IMR-90 (cell line): ENCODE measurements at regions not wholly inside any gene's neighbourhood (a gene's known extent, or its start where the extent isn't known, plus 50 kb on each side); places are given as distances from the start of the nearest gene placed in this dataset.

Experiments used
- ATAC-seq: fragments of 200-7000 bp; cut with Tn5 transposase; 2 replicates; pipeline ENCODE4 v1.9.1; 2020; ENCODE audit warnings: low read depth, mild to moderate bottlenecking, moderate library complexity
- BruUV-seq: library from RNA; stranded (reverse); fragments of 400-500 nt; replicated peaks from 2 replicates; lab custom pipeline; 2021; lab: Mats Ljungman, UMichigan
- CTCF ChIA-PET: fragments of 300-600 bp; formaldehyde crosslinking; extraction: SDS; loops from one replicate; lab custom pipeline; 2021; ENCODE audit warnings: antibody characterized with exemption; lab: Yijun Ruan, JAX
- POLR2A ChIA-PET: fragments of 300-600 bp; sonication (Branson Sonifier 250); formaldehyde crosslinking; loops from one replicate; lab custom pipeline; 2022; ENCODE audit warnings: antibody characterized with exemption; ENCODE audit not compliant: unreplicated experiment; lab: Charles Lee
- DNase-seq: peaks from one replicate; pipeline ENCODE4 v3.0.0; 2013
- H2AFZ ChIP-seq: replicated peaks from 2 replicates; pipeline ENCODE3; 2013; ENCODE audit warnings: low read length, mild to moderate bottlenecking; ENCODE audit not compliant: poor library complexity
- H2AK5ac ChIP-seq: 2 replicates; pipeline ENCODE4 v1.6.1; 2013; ENCODE audit warnings: low read depth, low read length, inconsistent platforms
- H2AK9ac ChIP-seq: replicated peaks from 2 replicates; pipeline ENCODE3; 2013; ENCODE audit warnings: mild to moderate bottlenecking, low read depth, low read length, moderate library complexity; ENCODE audit not compliant: poor library complexity
- H2BK120ac ChIP-seq: 2 replicates; pipeline ENCODE4 v1.6.1; 2013; ENCODE audit warnings: low read depth, low read length, inconsistent platforms
- H2BK15ac ChIP-seq: 3 replicates; pipeline ENCODE4 v1.6.1; 2013; ENCODE audit warnings: low read depth, low read length, inconsistent platforms
- H2BK20ac ChIP-seq: 2 replicates; pipeline ENCODE4 v1.6.1; 2013; ENCODE audit warnings: low read depth, mild to moderate bottlenecking, inconsistent platforms, low read length, moderate library complexity
- H2BK5ac ChIP-seq: 2 replicates; pipeline ENCODE4 v1.6.1; 2013; ENCODE audit warnings: mild to moderate bottlenecking, low read depth, low read length, inconsistent platforms; ENCODE audit not compliant: poor library complexity, severe bottlenecking
- H3K14ac ChIP-seq: replicated peaks from 2 replicates; pipeline ENCODE4 v1.6.1; 2013; ENCODE audit warnings: low read depth, low read length, inconsistent platforms
- H3K18ac ChIP-seq: 2 replicates; pipeline ENCODE4 v1.6.1; 2013; ENCODE audit warnings: low read depth, low read length, control low read depth
- H3K23ac ChIP-seq: 2 replicates; pipeline ENCODE4 v1.6.1; 2013; ENCODE audit warnings: low read depth, low read length, inconsistent platforms
- H3K27ac ChIP-seq: 2 replicates; pipeline ENCODE4 v1.5.1; 2013; ENCODE audit warnings: mild to moderate bottlenecking, control low read depth, low read length; ENCODE audit not compliant: insufficient read depth
- H3K27me3 ChIP-seq: 2 replicates; pipeline ENCODE4 v1.6.1; 2013; ENCODE audit warnings: low read length; ENCODE audit not compliant: control insufficient read depth, insufficient read depth
- H3K36me3 ChIP-seq: 2 replicates; pipeline ENCODE4 v1.6.1; 2013; ENCODE audit warnings: low read length, mixed read lengths; ENCODE audit not compliant: control insufficient read depth, insufficient read depth
- H3K4ac ChIP-seq: 2 replicates; pipeline ENCODE4 v1.6.1; 2013; ENCODE audit warnings: low read depth, low read length, inconsistent platforms
- H3K4me1 ChIP-seq: 2 replicates; pipeline ENCODE4 v1.6.1; 2013; ENCODE audit warnings: low read length, mixed read lengths; ENCODE audit not compliant: control insufficient read depth, insufficient read depth
- H3K4me2 ChIP-seq: 2 replicates; pipeline ENCODE4 v1.6.1; 2013; ENCODE audit warnings: low read depth, mild to moderate bottlenecking, control low read depth, low read length, moderate library complexity
- H3K4me3 ChIP-seq: 2 replicates; pipeline ENCODE4 v1.5.1; 2013; ENCODE audit warnings: low read depth, mild to moderate bottlenecking, control low read depth, low read length, moderate library complexity; ENCODE audit not compliant: insufficient read depth
- H3K56ac ChIP-seq: 2 replicates; pipeline ENCODE4 v1.6.1; 2013; ENCODE audit warnings: low read length, inconsistent platforms; ENCODE audit not compliant: insufficient read depth; ENCODE audit errors: extremely low read depth
- H3K79me1 ChIP-seq, 2 experiments: 2 replicates each; pipeline ENCODE4 v1.6.1; 2013; ENCODE audit warnings: low read length in 2 of 2, inconsistent platforms in 1 of 2, low read depth in 1 of 2
- H3K9ac ChIP-seq: 2 replicates; pipeline ENCODE4 v1.6.1; 2013; ENCODE audit warnings: low read depth, low read length, control low read depth
- H3K9me1 ChIP-seq: 2 replicates; pipeline ENCODE4 v1.6.1; 2013; ENCODE audit warnings: low read length, inconsistent platforms; ENCODE audit not compliant: insufficient read depth
- H3K9me3 ChIP-seq: 2 replicates; pipeline ENCODE4 v1.6.1; 2013; ENCODE audit warnings: low read length; ENCODE audit not compliant: control insufficient read depth, insufficient read depth
- H4K20me1 ChIP-seq: 2 replicates; pipeline ENCODE4 v1.6.1; 2013; ENCODE audit warnings: low read length, inconsistent platforms; ENCODE audit not compliant: insufficient read depth
- H4K5ac ChIP-seq: 2 replicates; pipeline ENCODE4 v1.6.1; 2013; ENCODE audit warnings: mild to moderate bottlenecking, low read depth, low read length, control low read depth
- H4K8ac ChIP-seq, 2 experiments: 2 replicates each; pipeline ENCODE4 v1.6.1; 2013; ENCODE audit warnings: low read depth in 2 of 2, low read length in 2 of 2, control low read depth in 1 of 2, inconsistent platforms in 1 of 2
- H4K91ac ChIP-seq: 2 replicates; pipeline ENCODE4 v1.6.1; 2013; ENCODE audit warnings: low read depth, low read length, inconsistent platforms; ENCODE audit not compliant: insufficient read depth
- BHLHE40 ChIP-seq: fragments of 150-350 bp; IDR thresholded peaks from 2 replicates; pipeline ENCODE4 v1.6.1; 2016; ENCODE audit warnings: mild to moderate bottlenecking, low read depth, low read length
- CEBPB ChIP-seq: IDR thresholded peaks from 2 replicates; pipeline ENCODE4 v1.6.1; 2012; ENCODE audit warnings: low read depth, low read length, improper control_type of control experiment
- CHD1 ChIP-seq: IDR thresholded peaks from 2 replicates; pipeline ENCODE4 v1.6.1; 2012; ENCODE audit warnings: low read depth, low read length, improper control_type of control experiment
- FOS ChIP-seq: fragments of 150-350 bp; IDR thresholded peaks from 2 replicates; pipeline ENCODE4 v1.6.1; 2016; ENCODE audit warnings: low read depth, low read length
- MAFK ChIP-seq: IDR thresholded peaks from 2 replicates; pipeline ENCODE4 v1.6.1; 2012; ENCODE audit warnings: low read depth, low read length, improper control_type of control experiment
- MAZ ChIP-seq: IDR thresholded peaks from 2 replicates; pipeline ENCODE4 v1.6.1; 2012; ENCODE audit warnings: low read depth, mild to moderate bottlenecking, low read length, improper control_type of control experiment, moderate library complexity, borderline replicate concordance
- MXI1 ChIP-seq: IDR thresholded peaks from 2 replicates; pipeline ENCODE4 v1.6.1; 2012; ENCODE audit warnings: low read depth, mild to moderate bottlenecking, low read length, moderate library complexity, borderline replicate concordance
- NFE2L2 ChIP-seq: fragments of 150-350 bp; IDR thresholded peaks from 2 replicates; pipeline ENCODE4 v1.6.1; 2016; ENCODE audit warnings: low read depth, mild to moderate bottlenecking, low read length
- POLR2A ChIP-seq: IDR thresholded peaks from 2 replicates; pipeline ENCODE4 v1.6.1; 2012; ENCODE audit warnings: mild to moderate bottlenecking, low read depth, low read length
- RAD21 ChIP-seq: IDR thresholded peaks from 2 replicates; pipeline ENCODE4 v1.6.1; 2012; ENCODE audit warnings: low read length, improper control_type of control experiment
- RCOR1 ChIP-seq: IDR thresholded peaks from 2 replicates; pipeline ENCODE4 v1.6.1; 2012; ENCODE audit warnings: mild to moderate bottlenecking, low read length, improper control_type of control experiment; ENCODE audit not compliant: insufficient replicate concordance
- RFX5 ChIP-seq: IDR thresholded peaks from 2 replicates; pipeline ENCODE4 v1.8.0; 2012; ENCODE audit warnings: low read depth, mild to moderate bottlenecking, low read length, moderate library complexity
- SMC3 ChIP-seq: fragments of 150-350 bp; IDR thresholded peaks from 2 replicates; pipeline ENCODE4 v1.6.1; 2016; ENCODE audit warnings: low read depth, mild to moderate bottlenecking, antibody characterized with exemption, low read length, moderate library complexity
- USF2 ChIP-seq: fragments of 150-350 bp; IDR thresholded peaks from 2 replicates; pipeline ENCODE4 v1.6.1; 2017; ENCODE audit warnings: mild to moderate bottlenecking, antibody characterized with exemption, low read length, low read depth
- WGBS, 2 experiments: methylation state at CpG; one replicate each; pipeline versions ENCODE4 v1.1.5 to v1.1.7; 2013; ENCODE audit warnings: missing lambda C conversion rate in 2 of 2; ENCODE audit not compliant: insufficient read length in 1 of 2; ENCODE audit errors: extremely low coverage in 2 of 2; 5-methylcytosine and 5-hydroxymethylcytosine counted together
- dilution Hi-C: fragments of 300-500 bp; cut with HindIII; formaldehyde crosslinking; loops from one replicate; pipeline ENCODE4 v1.14.3; 2018; ENCODE audit warnings: low sequenced_read_pairs; ENCODE audit not compliant: unreplicated experiment
- in situ Hi-C: fragments of 300-500 bp; cut with MboI; formaldehyde crosslinking; loops from 3 replicates; pipeline ENCODE4 v1.14.3; 2019; ENCODE audit warnings: low sequenced_read_pairs, inconsistent platforms, mixed read lengths
- intact Hi-C: fragments of 100-400 bp; cut with micrococcal nuclease; formaldehyde crosslinking; loops from 2 replicates; pipeline ENCODE4 v1.10.0; 2022
- TF ChIP-seq, protein P1 (sequence below): fragments of 150-350 bp; IDR thresholded peaks from 2 replicates; pipeline ENCODE4 v1.6.1; 2016; ENCODE audit warnings: low read depth, mild to moderate bottlenecking, low read length, moderate library complexity, borderline replicate concordance
- TF ChIP-seq, protein P2 (sequence below): conservative IDR thresholded peaks from 2 replicates; pipeline ENCODE4 v1.5.1; 2012; ENCODE audit warnings: mild to moderate bottlenecking, low read depth, low read length, improper control_type of control experiment

DNA sequence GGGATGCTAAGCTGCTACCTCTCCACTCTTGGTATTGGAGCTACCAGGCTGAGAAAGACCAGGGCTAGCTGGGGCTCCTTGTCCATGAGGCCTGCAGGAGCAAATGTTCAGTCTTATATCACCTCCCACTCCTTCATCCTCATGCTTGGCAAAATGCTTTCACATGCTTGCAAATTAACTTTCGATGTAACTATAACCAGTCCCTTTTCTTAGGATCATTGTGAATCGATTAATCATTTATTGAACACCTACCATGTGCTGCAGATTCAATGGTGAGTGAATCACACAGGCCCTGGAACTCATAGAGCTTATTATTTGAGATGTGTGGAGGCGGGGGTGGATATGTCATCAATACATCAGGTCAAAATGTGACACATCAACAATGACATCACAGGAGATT lies 138.6 kb downstream of the EMX2 start:
- H3K23ac ChIP-seq: no peak overlapping the region
- TF ChIP-seq FOS (no peak), NFE2L2 (no peak), BHLHE40 (no peak), RFX5 (no peak), POLR2A (no peak), MAFK (no peak), CHD1 (no peak), SMC3 (no peak), RCOR1 (no peak), CEBPB (no peak), MAZ (no peak), RAD21 (no peak), MXI1 (no peak), USF2 (no peak)
- TF ChIP-seq, protein P1, sequence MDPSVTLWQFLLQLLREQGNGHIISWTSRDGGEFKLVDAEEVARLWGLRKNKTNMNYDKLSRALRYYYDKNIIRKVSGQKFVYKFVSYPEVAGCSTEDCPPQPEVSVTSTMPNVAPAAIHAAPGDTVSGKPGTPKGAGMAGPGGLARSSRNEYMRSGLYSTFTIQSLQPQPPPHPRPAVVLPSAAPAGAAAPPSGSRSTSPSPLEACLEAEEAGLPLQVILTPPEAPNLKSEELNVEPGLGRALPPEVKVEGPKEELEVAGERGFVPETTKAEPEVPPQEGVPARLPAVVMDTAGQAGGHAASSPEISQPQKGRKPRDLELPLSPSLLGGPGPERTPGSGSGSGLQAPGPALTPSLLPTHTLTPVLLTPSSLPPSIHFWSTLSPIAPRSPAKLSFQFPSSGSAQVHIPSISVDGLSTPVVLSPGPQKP: no peak
- TF ChIP-seq, protein P2, sequence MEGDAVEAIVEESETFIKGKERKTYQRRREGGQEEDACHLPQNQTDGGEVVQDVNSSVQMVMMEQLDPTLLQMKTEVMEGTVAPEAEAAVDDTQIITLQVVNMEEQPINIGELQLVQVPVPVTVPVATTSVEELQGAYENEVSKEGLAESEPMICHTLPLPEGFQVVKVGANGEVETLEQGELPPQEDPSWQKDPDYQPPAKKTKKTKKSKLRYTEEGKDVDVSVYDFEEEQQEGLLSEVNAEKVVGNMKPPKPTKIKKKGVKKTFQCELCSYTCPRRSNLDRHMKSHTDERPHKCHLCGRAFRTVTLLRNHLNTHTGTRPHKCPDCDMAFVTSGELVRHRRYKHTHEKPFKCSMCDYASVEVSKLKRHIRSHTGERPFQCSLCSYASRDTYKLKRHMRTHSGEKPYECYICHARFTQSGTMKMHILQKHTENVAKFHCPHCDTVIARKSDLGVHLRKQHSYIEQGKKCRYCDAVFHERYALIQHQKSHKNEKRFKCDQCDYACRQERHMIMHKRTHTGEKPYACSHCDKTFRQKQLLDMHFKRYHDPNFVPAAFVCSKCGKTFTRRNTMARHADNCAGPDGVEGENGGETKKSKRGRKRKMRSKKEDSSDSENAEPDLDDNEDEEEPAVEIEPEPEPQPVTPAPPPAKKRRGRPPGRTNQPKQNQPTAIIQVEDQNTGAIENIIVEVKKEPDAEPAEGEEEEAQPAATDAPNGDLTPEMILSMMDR: no peak
- CTCF ChIA-PET: no interaction called here
- no peaks in the 10 kb centered on the region for H3K4me1 ChIP-seq
- H2AFZ ChIP-seq: no peak overlapping the region
- no peak overlapping the region for H4K91ac ChIP-seq
- BruUV-seq: no TSS peak
- H3K27ac ChIP-seq: no peak overlapping the region
- dilution Hi-C loops (no loop called here), intact Hi-C loops (no loop called here), in situ Hi-C loops (no loop called here)
- H2AK5ac ChIP-seq: no peak overlapping the region
- no peaks in the 10 kb centered on the region for H3K36me3 ChIP-seq
- no peaks in the 10 kb centered on the region for H3K79me1 ChIP-seq
- no peak overlapping the region for H2BK20ac ChIP-seq
- no peak overlapping the region for H3K4me3 ChIP-seq
- H4K8ac ChIP-seq: no peak overlapping the region
- H2BK15ac ChIP-seq: no peak overlapping the region
- H3K9me1 ChIP-seq: no peaks in the 10 kb centered on the region
- no peaks in the 10 kb centered on the region for H3K27me3 ChIP-seq
- WGBS, 2 experiments: no CpG with 5 or more reads among the region's 3 CpGs
- H4K5ac ChIP-seq: no peak overlapping the region
- H4K20me1 ChIP-seq: no peaks in the 10 kb centered on the region
- peaks cover 34% of the 10 kb centered on the region for H3K9me3 ChIP-seq
- no peak overlapping the region for H2BK5ac ChIP-seq
- H3K14ac ChIP-seq: no peak overlapping the region
- no peak overlapping the region for H3K4me2 ChIP-seq
- H3K56ac ChIP-seq: no peak overlapping the region
- DNase-seq (no peak), ATAC-seq (no peak)
- no peak overlapping the region for H2AK9ac ChIP-seq
- no peak overlapping the region for H2BK120ac ChIP-seq
- POLR2A ChIA-PET: no interaction called here
- H3K9ac ChIP-seq: no peak overlapping the region
- no peak overlapping the region for H3K4ac ChIP-seq
- H3K18ac ChIP-seq: no peak overlapping the region
